ENCODE measurements at regions not wholly inside any gene's neighbourhood (a gene's known extent, or its start where the extent isn't known, plus 50 kb on each side); places are given as distances from the start of the nearest gene placed in this dataset.

GRCh38 chr7:85974176-85974575, 669.5 kb upstream of the GRM3 start:
- TF ChIP-seq EZH2 (IDR thresholded peaks at IDR 0.05) (no peak), POLR2AphosphoS5 (IDR thresholded peaks at IDR 0.05; ENCODE audit: borderline replicate concordance, low read depth, low read length) (no peak), FOXP2 (optimal IDR thresholded peaks at IDR 0.05; ENCODE audit: control extremely low read depth, extremely low read length, insufficient read depth) (no peak)

Data from SK-N-MC (cell line).